Hypothalamus (tissue), 51 donors: ENCODE measurements at regions not wholly inside any gene's neighbourhood (a gene's known extent, or its start where the extent isn't known, plus 50 kb on each side); places are given as distances from the start of the nearest gene placed in this dataset.
"Not testable (repeated sequence)": the region's sequence is repeated elsewhere in the genome, so short reads cannot be mapped to it uniquely, and the experiment has no call there.

Experiments used
- DNase-seq, 51 donors: peaks; one replicate each; lab custom pipeline; 2025; lab: John Stamatoyannopoulos, UW

GRCh38 chr13:53101883-53102282, 73.3 kb downstream of the OLFM4 start:
- DNase-seq = no peak

GRCh38 chr13:53104136-53104535, 75.5 kb downstream of the OLFM4 start:
- no peak for DNase-seq

GRCh38 chr13:53105477-53105876, 76.9 kb downstream of the OLFM4 start:
- DNase-seq = no peak

DNA sequence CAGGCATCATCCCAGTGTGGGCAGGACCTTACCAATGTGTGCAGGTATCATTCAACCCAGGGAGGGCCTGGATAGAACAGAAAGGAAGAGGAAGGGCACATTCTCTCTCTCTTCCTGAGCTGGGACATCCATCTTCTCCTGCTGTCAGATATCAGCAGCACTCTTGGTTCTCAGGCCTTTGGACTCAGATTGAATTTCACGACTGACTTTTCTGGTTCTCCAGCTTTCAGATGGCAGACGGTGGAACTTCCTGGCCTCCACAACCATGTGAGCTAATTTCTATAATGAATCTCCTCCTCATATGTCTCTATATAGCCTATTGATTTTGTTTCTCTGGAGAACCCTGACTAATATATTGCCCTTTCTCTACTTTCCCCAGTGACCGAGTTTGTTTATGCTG, 77.3 kb downstream of the OLFM4 start:
- DNase-seq = no peak

- no peak for DNase-seq
Observed at GRCh38 chr13:53110181-53110580, 81.6 kb downstream of the OLFM4 start.

GRCh38 chr13:53110614-53111013, 82.0 kb downstream of the OLFM4 start:
- no peak for DNase-seq

DNA sequence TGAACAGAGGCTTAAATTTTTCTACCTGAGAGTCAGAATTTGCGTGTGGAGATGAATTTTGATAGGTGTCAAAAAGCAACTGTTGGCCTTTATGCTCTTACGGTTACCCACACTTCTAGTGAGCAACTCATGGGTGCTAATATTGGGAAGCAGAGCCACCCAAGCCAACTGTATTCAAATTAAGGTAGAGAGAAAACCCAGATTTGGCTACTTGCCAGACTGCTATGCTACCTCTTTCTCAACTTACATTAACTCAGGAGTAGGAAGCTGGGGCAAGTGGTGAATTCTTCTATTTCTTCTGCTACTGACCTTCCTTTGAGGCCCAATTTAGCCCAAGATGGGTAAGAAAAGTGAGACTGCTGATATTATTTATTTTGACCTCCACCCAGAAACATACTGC, 83.9 kb downstream of the OLFM4 start:
- no peak for DNase-seq

DNA sequence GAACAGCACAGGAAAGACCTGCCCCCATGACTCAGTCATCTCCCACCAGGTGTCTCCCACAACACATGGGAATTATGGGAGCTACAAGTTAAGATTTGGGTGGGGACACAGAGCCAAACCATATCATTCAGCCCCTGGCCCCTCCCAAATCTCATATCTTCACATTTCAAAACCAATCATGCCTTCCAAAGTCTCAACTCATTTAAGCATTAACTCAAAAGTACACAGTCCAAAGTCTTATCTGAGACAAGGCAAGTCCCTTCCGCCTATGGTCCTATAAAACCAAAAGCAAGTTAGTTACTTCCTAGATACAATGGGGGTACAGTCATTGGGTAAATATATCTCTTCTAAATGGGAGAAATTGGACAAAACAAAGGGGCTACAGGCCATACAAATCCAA, 88.4 kb downstream of the OLFM4 start:
- DNase-seq = not testable (repeated sequence)

DNA sequence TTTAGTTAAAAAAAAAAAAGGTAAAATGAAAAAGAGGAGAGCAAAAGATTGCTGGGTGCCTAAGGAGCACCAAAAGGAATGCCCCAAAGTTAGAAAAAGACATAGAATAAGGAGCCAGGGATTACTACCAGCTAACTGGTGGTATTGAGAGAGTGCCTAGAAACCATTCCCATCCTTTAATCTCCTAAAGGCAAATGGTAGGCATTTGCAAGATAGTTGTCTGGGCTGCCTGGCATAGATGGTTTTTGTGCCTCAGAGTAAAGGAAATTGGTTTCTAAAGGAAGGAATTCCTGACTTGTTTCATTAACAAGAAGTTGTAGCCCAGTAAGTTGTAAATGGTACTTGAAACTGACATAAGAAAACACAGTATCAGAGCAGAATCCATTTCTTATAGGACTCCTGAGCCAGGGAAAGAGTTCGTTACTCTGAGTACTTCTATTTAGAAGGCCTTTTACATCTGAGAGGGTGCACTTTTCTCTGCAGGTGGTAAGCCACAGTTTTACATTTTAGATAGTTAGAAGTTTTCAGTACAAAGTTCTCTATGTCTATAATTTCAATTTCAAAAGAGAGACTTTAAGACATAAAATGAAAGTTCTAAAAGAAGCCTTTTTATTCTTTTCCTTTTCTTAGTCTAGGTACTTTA, 92.6 kb downstream of the OLFM4 start:
- DNase-seq = no peak

DNA sequence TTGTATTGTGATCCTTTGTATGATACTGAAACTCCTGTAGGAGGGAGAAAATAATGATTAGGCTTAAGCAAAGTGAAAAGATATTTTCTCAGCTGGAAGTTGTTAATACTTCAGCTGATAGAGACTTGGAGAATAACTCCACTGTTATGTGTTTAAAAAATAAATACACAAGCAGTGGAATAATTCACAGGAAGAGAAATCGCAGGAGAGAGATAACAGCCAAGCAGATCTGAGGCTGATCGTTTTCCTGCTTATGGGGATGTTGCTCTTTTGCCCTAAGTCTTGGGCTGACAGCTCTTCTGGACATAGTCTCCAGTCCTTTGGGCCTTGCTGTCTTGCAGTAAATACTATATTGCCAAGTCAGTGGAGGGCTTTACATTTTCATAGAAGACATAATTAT, 93.3 kb downstream of the OLFM4 start:
- no peak for DNase-seq

- no peak for DNase-seq
Observed at GRCh38 chr13:53123536-53123935, 94.9 kb downstream of the OLFM4 start.

DNA sequence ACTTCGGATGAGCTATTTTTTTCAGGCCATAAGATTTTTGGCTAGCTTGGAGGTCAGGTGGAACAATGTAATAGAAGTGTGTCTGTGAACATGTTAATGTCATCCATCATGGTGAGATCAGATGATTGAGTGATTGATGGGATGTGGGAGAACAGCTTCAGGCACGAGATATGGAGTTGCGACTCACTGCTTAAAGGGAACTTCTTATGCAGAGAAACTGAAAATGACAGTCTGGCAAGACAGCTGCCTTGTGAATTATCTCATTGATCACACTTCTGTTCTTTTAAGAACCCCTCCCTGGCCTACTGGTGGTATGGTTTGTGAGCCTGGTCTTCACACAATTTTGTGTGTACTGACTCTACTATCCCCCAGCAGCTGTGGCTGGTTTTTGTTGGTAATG, 96.0 kb downstream of the OLFM4 start:
- no peak for DNase-seq

DNA sequence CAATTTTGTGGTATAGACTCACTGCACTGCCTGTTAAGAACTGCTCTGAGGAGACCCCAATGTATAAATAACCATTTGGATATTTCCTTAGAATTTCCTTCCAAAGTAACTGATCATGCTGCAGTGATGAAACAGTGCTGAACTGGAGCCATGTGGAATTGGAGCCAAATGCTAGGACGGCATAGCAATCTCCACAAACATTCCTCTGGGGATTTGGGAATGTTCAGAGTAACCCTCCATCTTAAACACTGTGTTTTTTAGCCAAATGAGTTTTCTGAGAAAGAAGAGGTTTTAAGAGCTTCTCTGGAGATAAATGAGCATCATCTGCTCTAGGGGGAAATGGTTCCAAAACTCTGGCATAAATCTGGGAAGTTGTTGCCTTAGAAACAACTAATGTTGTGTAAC, 98.2 kb downstream of the OLFM4 start:
- DNase-seq = no peak

DNA sequence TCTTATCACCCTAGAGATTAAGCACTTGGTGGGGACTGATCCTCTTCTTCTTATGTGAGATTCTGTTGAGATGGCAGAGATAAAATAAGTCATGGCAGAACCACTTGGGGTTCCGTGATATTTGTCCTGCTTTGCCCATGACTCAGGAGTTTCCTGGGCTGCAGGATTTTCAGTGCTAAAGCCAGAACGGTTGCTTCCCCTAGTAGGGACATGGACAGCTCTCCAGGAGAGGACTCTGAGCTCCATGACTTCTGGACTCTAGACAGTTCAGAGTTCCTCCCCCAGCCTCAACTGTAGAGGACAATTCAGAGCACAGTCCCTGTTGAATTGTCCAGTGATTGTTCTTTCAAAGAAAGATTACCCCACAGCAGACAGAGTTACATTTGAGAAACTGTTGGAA, 98.8 kb downstream of the OLFM4 start:
- no peak for DNase-seq

DNA sequence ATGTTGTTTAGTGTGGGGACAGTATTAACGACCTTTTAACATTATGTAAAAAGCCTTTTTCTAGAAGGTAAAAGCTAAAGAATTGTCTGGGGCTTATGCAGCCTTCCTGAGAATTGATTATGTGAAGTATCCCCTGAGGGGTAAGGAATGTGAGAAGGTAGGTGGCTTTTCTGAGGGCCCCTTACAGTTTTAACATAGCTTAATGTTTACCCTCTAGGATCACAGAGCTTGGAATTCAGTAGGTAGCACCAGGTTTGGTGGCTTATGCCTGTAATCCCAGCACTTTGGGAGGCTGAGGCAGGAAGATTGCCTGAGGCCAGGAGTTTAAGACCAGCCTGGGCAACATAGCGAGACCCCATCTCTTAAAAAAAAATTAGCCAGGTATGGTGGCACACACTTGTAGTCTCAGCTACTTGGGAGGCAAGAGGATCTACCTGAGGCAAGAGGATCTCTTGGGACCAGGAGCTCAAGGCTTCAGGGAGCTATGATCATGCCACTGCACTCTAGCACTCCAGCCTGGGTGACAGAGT, 101.3 kb downstream of the OLFM4 start:
- no peak for DNase-seq

- no peak for DNase-seq
Observed at GRCh38 chr13:53131361-53131760, 102.7 kb downstream of the OLFM4 start.

GRCh38 chr13:53135301-53135700, 106.7 kb downstream of the OLFM4 start:
- no peak for DNase-seq

- DNase-seq = no peak
Observed at GRCh38 chr13:53136554-53137215, 108.1 kb downstream of the OLFM4 start.

DNA sequence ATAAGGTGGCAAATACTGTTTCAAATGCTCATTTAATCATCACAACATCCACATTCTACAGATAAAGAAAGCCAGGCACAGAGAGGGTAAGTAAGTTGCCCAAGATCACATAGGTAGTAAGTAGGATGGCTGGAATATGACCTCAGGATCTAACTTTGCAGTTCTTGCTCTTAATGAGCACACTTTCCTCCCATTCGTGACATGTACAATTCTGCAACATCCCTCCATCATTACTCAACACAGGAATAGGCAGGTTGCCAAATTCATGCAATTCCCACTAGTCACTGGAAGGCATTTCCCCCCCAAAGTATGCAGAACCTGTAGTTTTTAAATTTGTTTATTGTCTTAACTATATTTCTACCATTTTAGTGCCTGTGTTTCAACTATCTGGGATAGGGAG, 109.2 kb downstream of the OLFM4 start:
- DNase-seq = no peak

GRCh38 chr13:53138376-53139036, 109.9 kb downstream of the OLFM4 start:
- DNase-seq = peak in 2 of 51 donors; percentile 9 to 28

DNA sequence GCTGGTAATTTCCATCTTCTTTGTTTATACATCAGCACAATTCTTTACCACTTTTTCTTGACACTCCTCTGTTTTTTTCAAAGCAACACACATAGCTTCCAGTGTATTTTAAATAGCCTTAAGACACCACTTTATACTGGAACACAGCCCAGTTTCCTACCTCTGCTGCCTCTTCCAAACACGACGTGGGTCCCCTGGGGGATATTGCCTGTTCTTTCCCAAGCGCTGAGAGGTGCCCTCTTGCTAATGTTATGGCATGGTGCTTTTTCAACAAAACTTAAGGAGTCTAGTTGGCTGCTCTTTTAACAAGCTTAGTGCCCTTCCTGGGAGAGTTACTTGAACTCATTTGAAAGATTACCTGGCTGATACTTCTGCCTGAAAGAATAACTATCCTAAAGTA, 112.7 kb downstream of the OLFM4 start:
- no peak for DNase-seq

DNA sequence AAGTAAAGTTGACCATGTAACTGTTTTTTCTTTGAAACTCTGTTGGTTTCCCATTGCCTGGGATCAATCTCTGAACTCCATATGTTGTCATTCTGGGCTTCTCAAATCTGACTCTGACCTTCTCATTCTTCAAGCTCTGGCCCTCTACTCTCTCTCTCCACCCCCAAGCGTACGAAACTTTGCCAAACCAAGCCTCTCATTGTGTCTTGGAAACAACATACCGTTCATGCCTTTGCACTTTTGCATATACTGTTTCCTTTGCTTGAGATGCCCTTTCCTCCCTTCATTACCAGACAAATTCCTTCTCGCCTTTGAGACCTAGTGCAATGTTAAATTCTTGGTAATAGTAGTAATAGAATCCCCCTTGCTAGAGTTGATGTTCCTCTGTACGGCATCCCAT, 113.7 kb downstream of the OLFM4 start:
- DNase-seq = no peak
